ENCODE measurements at regions not wholly inside any gene's neighbourhood (a gene's known extent, or its start where the extent isn't known, plus 50 kb on each side); places are given as distances from the start of the nearest gene placed in this dataset.
A peak's percentile ranks its signal among the peaks of the same experiment; 100 is the strongest.

DNA sequence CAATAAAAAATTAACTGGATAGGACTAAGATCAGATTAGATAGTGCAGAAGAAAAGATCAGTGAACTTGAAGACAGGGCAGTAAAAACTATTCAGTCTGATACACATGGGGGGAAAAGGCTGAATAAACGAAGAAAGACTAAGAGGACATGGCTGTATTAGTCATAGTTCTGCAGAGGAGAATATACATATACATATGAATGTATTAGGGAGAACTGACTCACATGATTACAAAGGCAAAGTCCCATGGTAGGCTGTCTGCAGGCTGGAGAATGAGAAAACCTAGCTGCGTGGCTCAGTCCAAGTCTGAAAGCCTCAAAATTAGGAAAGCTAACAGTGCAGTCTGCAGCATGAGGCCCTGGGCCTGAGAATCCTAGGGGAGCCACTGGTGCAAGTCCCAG is 98.2 kb upstream of the GNAO1 start:
- no peak for DNase-seq (ENCODE audit: low read depth)

DNA sequence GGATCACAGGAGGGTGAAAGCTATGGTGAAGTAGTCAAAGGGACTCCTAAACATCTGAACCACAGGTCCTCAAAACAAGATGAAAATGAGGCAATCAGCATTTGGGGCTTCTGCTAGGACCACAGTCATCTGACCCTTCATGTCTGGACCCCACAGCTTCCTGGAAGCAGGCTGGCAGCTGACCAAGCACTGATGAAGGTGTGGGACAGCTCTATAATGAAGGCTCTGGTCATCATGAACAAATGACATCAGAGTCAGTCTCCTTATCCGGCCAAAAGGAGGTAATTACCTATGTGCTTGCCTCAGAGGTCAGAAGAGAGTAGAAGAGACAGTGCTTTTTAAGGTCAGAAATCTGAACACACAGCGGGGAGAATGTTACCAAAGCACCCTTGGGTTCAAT is 101.2 kb upstream of the GNAO1 start:
- no peak for DNase-seq (ENCODE audit: low read depth)

DNA sequence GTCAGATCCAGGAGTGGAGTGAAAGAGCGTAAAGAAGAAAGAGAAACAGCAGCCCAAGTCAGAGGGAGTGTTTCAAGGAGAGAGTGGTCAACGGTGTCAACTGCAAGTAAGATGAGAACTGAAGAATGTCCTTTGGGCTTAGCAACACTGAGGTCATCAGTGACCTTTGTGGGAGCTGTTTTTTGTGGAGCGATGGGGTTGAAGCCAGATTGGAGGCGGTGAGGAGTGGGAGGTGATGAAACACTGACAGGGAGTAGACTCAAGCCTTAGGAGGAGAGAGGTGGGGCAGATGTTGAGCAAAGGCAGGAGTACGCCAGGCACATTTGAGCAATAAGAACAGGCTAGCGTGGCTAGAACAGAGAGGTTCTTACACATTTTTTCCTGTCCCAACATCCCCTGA is 103.7 kb upstream of the GNAO1 start:
- no peak for DNase-seq (ENCODE audit: low read depth)

DNA sequence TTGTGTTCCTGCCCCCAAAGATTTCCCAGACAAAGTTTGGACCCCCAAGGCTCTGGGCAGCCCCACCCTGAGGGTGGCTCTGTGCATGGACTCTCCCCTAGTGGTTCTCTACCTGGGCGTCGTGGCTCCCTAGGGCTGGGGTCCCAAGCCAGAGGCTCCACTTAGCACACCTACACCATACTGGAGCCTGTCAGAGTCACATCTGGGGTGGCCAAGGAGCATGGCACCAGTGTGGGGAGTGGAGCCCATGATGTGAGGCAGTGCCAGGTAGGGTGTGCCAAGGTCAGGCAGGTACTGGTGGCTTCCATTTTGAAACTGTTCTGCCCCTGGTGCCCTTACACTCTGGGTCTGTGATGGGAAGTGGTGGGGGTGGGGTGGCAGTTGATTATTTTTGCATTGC is 109.9 kb upstream of the GNAO1 start:
- no peak for DNase-seq (ENCODE audit: low read depth)

DNA sequence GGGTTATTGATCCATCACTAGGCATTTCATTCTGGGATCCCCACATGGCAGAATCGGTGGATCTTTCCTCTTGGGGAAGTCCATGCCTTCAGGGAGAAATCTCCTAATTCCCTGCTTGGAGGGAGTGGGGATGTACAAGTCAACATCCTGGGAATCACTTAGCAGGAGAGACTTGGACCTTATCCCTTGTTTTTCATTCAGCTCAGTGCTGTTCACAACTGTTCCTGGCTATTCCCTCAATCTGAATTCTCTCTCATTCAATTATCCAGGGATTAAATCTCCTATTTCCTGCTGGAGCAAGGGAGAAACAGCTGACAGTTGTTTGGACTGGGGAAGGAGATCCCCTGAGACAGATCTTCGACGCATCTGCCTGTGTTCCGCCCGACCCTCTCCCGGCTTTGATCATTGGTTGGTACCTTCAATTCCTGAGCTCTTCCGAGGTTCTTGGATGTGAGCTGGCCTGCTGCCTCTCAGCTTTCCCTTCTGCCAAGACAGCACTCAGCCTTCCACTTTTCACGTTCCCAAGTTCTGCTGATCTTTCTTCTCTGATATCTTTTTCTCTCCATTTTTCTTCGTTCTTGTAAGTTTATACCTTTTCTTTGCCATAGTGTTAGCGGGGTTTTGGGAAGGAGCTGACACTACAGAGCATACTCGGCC is 115.4 kb upstream of the GNAO1 start:
- DNase-seq (ENCODE audit: low read depth), result no peak

DNA sequence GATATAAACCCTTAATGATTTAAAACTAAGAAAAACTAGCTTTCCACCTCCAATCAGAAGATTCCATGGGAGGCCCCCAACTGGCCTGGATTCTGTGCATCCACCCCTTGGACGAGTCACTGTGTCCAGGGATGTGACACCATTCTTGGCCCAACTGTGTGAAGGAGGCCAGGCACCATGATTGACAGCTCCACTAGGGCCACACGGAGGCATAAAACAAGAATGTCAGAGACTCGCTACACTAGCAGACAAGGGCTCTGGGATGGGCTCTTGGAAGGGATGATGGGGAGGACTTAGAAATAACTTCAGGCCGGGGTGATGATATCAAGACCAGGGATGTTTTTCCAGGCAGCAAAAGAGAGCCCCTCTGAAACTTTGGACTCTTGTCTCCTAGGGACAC is 117.8 kb upstream of the GNAO1 start:
- no peak for DNase-seq (ENCODE audit: low read depth)

DNA sequence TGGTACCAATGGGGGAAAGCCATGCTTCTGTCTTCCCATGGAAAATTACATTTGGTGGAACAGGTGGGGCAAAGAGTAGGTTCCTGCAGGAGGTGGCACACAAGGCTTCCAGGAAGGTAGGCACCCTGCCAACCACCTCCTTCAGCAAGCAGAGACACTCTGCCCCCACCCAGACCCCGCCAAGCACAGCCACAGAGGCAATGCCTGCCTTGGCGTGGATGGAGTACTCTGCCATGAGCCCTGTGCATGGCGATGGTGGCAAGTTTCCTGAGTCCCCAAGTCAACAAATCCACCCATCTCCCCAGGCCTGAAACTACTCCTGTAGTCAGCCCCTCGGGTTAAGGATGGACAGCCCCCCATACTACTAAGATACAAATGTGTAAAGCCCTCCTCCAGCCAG is 119.2 kb upstream of the GNAO1 start:
- no peak for DNase-seq (ENCODE audit: low read depth)

DNA sequence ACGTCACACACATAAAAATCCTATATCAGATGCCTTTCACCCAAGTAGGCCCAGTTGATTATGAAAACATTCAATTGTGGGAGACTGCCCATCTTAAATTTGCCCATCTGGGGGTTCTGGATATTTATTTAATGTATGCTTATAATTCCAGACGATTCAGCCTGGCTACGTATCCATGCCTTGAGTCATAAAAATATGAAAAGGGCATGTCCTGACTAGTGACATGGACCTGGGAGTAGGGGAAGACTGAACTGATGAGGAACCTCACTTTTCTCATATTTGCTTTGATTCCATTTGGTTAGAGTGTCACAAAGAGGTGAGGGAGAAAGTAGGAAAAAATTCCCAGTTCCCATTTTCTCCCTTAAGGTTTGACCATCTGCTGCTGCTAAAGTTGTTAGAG is 122.5 kb upstream of the GNAO1 start:
- no peak for DNase-seq (ENCODE audit: low read depth)

DNA sequence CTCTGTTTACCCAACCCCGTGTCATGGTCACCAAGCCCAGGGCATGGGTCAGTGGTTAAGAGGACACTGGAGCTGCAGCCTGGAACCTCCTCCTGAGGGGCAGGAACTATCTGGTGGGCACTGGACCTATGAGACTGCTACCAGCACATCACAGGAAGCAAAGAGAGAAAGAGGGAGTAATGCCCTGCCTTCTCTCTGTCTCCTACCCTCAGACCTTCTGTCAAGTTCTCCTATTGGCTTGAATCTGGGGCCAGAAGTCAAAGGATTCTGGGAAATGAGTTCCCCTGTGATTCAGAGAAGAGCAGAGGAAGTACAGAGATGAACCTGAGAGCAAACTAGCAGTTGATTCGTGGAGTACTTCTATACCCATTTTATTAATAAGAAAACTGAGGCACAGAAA is 123.0 kb upstream of the GNAO1 start:
- no peak for DNase-seq (ENCODE audit: low read depth)

DNA sequence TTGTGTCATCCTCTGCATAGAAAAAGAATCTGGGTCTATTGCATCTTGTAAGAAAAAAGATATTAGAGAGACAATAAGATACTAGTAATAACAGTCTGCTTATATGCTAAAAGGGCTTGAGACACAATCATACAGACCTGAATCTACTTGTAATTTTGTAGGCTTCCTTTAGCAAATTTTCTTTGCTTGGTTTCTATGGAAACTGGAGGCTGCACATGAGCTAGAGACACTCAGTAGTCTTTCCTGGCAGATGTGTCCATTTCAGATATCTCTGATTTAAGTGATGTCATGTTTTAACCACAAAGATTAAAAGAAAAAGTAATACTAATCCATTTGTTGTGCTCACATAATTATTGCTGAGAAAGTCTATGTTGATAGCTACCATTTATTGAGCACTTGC is 123.9 kb upstream of the GNAO1 start:
- no peak for DNase-seq (ENCODE audit: low read depth)

DNA sequence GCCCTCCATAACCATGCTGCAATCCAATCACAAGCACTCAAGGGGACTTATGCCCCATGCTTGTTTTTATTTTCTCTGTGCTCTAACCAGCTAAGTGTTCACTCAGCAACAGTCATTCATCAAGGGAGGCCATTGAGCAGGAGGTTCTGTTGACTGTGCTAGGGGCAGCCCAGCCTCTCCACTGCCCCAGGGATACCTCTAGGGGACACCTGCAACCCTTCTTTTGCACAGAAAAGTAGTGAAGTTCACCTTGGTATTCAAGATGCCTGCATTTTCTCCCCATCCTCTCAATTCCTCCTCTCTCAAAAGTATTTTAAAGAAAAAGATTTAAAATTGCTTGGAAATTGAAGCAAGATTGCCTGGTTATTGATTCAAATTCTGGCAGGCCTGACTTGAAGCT is 124.7 kb upstream of the GNAO1 start:
- DNase-seq (ENCODE audit: low read depth), result no peak

DNA sequence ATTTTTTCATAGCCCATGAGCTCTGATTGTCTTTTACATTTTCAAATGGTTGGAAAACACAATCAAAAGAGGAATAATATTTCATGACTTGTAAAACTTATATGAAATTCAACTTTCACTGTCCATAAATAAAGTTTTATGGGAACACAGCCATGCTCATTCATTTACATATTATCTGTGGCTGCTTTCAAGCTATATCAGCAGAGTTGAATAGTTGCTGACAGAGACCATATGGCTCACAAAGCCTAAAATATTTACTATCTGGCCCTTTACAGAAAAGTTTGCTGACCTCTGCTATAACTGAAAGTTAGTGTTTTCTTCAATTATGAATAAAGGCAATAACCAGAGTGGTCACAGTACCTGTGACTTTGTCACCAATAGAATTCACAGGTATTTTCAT is 128.2 kb upstream of the GNAO1 start:
- DNase-seq (ENCODE audit: low read depth), result no peak

DNA sequence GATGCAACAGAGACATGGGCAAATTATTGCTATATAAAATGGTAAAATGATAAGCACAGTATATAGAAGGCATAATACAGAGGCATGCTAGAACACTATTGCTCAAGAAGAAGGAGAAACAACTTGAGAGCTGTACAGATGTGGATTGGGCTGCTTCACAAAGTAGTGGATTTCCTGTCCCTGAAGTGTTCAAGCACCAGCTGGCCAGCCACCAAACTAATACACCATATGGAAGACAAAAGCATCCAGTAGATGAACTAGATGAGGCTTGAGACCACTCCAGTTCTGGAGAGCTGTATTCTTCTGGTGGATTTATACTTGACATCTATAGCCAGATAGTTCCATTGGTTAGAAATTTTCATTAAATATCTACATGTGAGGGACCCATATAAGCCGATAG is 134.1 kb upstream of the GNAO1 start:
- DNase-seq (ENCODE audit: low read depth), result no peak

DNA sequence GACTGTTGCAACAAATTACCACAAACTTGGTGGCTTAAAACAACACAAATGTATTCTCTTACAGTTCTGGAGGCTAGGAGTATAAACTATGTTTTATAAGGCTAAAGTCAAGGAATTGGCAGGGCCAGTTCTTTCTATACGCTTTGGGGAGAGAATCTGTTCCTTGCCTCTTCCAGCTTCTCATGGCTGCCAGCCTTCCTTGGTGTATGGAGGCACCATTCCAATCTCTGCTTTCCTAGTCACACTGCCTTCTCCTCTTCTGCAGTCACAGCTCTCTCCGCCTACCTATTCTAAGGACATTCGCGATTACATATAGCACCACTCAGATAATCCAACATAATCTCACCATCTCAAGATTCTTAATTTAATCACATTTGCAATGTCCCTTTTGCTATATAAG is 140.4 kb upstream of the GNAO1 start:
- DNase-seq (ENCODE audit: low read depth), result no peak

DNA sequence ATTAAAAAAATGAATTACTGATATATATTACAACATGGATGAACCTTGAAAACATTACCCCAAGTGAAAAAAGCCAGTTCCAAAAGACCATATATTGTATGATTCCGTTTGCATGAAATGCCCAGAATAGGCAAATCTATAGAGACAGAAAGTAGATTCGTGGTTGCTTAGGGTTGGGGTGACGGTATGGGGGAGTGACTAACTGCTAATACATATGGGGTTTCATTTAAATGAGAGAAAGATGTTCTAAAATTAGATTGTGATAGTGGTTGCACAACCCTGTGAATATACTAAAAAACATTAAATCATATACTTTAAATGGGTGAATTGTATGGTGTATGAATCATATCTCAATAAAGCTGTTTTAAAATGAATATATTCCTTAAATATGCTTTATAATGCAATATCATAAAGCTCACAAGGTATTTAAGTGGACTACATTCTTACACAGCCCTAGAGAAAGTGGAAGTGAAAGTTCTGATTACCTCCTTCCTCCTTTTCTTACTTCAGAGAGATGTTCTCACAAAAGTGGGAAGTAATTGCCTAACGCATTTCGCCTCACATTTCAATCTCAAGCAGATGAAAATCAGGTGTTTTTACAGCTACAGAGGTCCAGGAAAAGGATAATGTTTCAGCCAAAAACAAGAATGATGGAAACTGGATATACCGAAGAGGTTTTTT is 142.7 kb upstream of the GNAO1 start:
- DNase-seq (ENCODE audit: low read depth), result no peak

DNA sequence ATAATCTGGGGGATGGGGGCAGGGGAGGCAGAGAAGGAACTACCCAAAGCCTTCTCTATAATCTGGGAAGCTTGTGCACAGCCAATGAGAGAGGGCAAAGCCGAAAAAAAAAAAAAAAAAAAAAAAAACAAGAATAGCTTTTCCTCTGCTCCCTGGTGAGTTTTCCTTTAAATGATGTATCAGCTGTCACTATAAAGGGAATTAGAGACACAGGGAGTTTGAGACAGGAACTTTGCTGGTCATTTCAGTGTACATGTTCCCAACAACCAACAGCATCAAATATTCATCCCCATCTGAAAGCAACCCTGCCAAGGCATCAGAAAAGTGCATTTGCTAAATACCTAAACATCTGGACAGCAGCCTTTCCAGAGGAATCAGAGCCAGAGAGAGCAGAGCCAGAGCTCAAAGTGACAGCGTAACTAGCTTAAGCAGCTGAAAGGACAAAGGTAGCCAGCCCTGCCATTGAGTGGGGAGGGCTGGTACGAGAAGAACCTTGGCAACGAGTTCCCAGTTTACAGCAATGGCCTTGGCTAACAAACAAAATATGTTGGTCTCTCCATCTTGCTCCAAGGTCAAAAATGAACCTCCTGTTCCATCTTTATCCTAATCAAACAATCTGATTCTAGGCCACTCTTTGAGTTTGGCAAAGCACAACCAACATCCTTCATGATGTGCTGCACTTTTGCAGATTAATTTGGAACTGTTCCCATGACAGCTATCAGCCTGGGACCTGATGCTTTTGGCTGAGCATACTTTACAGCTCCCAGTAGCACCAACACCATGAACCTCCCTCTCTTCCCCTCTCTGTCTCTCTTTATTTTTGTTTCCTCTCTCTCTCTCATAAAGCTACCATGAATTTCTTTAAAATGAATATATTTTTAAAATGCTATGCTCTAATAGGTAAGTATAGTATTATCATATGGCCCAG is 143.7 kb upstream of the GNAO1 start:
- DNase-seq (ENCODE audit: low read depth), result no peak

DNA sequence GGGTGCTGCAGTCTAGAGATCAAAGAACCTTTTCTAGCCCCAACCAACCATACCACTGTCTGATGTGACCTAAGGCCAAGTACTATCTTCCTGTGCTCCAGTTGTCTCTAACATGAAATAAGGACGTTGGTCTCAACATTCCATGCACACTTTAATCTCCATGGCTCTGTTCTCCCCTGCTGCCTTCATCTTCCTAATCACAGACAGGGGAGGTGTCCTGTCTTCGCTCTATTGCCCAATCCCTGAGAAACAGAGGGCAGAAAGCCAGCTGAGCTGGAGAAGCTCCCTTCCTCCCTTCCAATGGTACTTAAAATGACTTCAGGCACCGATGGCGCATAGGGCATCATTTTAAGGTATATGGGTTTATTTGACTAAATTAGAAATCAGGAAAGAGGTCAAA is 148.9 kb upstream of the GNAO1 start:
- no peak for DNase-seq (ENCODE audit: low read depth)

DNA sequence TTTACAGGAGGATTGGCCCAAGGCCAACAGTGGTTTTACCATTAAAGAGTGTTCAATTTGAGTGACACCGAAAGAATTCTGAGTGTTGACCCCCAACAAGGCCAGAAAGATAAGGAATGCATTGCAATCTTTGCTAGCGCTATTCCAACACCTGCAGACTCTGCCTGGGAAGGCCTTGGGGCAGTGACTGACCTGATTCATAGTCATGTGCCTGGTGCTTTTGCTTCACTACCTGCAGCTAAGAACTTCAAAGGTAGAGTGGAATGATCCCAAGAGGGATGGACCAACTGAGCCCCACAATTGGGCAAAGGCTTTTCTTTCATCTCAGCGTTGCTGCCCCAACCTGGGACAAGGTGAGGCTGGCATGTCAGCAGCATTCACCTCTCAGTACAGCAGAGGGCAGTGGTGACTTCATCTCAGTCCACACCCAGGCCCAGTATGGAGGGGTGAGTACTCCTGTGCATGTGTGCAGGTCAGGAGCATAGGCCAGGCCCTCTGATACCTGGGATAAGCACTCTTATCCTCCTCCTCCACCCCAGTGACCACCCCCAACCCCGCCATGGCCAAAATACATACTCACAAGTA is 149.6 kb upstream of the GNAO1 start:
- peak; percentile 56 for DNase-seq (ENCODE audit: low read depth)

DNA sequence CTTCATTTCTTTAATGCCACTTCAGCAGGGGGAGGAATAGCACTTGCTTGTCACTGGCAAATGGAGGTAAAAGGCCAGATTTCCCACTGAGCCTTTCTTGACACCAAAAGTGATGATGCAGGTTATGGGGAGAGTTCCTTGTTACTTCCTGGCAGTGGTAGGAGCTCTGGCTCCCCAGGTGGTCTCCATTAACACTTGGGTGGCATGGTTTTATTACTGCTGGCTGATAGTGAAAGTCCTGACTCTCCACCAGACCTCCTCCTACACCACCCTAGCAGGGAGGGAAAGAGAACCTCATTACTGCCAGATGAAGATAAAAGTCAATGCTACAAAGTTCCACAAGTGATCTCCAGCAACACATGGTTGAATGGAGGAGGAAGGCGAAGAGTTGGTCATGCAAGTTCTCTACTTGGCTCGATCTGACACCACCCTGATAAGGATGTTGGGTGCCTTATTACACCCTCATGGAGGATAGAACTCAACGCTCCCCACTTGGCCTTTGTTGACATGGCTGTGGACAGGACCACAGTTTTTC is 152.7 kb upstream of the GNAO1 start:
- DNase-seq (ENCODE audit: low read depth), result no peak

DNA sequence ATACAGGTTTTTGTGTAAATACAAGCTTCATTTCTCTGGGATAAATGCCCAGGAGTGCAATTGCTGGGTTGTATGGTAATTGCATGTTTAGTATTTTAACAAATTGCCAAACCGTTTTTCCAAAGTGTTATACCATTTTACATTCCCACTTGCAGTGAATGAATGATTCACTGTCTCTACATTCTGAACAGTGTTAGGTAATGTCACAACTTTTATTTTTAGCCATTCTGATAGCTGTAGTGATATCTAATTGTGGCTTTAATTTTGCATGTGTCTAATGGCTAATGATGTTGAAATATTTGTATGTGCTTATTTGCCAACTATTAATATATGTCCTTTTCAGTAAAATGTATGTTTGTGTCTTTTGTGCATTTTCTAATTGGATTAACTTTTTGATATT is 156.9 kb upstream of the CES5A start:
- DNase-seq (ENCODE audit: low read depth), result no peak

DNA sequence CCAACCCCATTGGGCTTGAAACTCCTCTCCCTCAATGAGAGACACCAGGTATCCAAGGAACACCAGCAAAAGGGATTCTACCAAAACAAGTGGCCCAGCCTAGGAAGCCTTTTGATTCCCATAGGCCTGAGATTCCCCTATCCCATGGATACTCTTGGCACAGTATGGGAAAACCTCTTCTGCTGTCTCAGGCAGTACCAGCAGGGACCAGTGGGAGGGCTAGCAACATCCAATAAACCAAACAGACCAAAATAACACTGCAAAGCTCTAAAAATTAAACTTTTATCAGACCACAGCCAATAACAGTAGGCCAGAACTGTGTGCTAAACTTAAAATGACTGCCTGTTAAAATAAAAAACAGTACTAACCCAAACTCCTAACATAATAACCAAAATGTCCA is 153.9 kb upstream of the CES5A start:
- DNase-seq (ENCODE audit: low read depth), result no peak

DNA sequence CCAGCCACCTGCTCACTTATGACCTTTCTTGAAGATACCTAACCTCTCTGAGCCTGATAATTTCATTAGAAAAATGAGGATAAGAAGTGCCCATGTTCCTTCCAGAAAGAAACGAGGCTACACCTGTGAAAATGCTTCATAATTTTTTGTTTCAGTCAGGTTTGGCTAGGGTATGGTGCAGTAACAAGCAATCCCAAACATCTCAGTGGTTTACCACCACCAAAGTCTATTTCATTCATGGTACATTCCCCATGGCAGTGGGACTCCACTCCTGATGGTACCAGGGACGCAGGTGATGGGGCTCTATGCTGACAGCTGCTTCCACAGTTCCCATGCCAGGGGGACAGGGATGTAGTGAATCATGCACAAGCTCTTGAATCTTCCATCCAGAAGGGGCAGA is 147.6 kb upstream of the CES5A start:
- no peak for DNase-seq (ENCODE audit: low read depth)
